Thymus (tissue), 11 donors: ENCODE measurements at regions not wholly inside any gene's neighbourhood (a gene's known extent, or its start where the extent isn't known, plus 50 kb on each side); places are given as distances from the start of the nearest gene placed in this dataset.
A peak's percentile ranks its signal among the peaks of the same experiment; 100 is the strongest.

ENCODE experiments used
- DNase-seq, 9 donors: peaks; one replicate each; pipeline ENCODE4 v3.0.0-alpha.2; 2013; ENCODE audit warnings: low spot score in 9 of 9, low read depth in 6 of 9, missing footprints in 1 of 9
- H3K27ac ChIP-seq, 2 donors: one replicate each; pipeline ENCODE4 v1.5.1; 2013; ENCODE audit warnings: control low read depth in 1 of 2, low read depth in 1 of 2, low read length in 1 of 2, mild to moderate bottlenecking in 1 of 2, moderate library complexity in 1 of 2
- H3K27me3 ChIP-seq, 2 donors: one replicate each; pipeline ENCODE4 v1.5.1; 2013; ENCODE audit warnings: low read length in 1 of 2; ENCODE audit not compliant: control insufficient read depth in 2 of 2, insufficient read depth in 1 of 2
- H3K36me3 ChIP-seq, 2 donors: one replicate each; pipeline ENCODE4 v1.5.1; 2013; ENCODE audit warnings: low read length in 1 of 2, mild to moderate bottlenecking in 1 of 2, moderate library complexity in 1 of 2; ENCODE audit not compliant: control insufficient read depth in 2 of 2, insufficient read depth in 2 of 2
- H3K4me1 ChIP-seq, 2 donors: one replicate each; pipeline ENCODE4 v1.5.1; 2013; ENCODE audit warnings: low read length in 2 of 2; ENCODE audit not compliant: control insufficient read depth in 2 of 2, insufficient read depth in 2 of 2
- H3K4me3 ChIP-seq, 2 donors: one replicate each; pipeline ENCODE4 v1.5.1; 2013; ENCODE audit warnings: low read length in 2 of 2, control low read depth in 1 of 2, mild to moderate bottlenecking in 1 of 2
- H3K9me3 ChIP-seq, 2 donors: one replicate each; pipeline ENCODE4 v1.5.1; 2013; ENCODE audit warnings: low read length in 1 of 2, mild to moderate bottlenecking in 1 of 2; ENCODE audit not compliant: control insufficient read depth in 2 of 2, insufficient read depth in 1 of 2
- WGBS: extraction: QIAGEN DNeasy Blood & Tissue Kit; methylation state at CpG from one replicate; pipeline ENCODE4 v1.1.7; 2013; 5-methylcytosine and 5-hydroxymethylcytosine counted together
- donor health status: healthy.

DNA sequence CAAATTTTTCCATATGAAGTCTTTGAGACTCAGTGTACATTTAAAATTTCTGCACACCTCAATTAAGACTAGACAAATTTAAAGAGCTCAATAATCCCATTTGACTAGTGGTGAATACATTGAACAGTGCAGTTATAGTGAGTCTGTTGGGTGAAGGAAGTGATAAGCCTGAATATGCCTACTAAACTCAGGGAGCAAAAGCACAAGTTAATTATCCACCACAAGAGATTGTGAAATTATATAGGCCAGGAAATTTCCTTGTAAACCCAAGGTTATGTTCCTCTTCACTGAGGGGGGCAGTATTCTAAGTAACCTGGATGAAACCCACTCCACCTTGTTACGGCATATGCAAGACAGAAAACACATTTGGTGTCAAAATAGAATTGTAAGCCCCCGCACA, 612.9 kb upstream of the DAB2 start:
- no peak overlapping the region for H3K4me3 ChIP-seq
- no peaks in the 10 kb centered on the region for H3K27me3 ChIP-seq
- no peaks in the 10 kb centered on the region for H3K4me1 ChIP-seq
- no peaks in the 10 kb centered on the region for H3K36me3 ChIP-seq
- no peaks in the 10 kb centered on the region for H3K9me3 ChIP-seq
- 98% methylated on average over 2 of the region's 2 CpGs for WGBS
- DNase-seq: no peak
- H3K27ac ChIP-seq: no peak overlapping the region

GRCh38 chr5:40034441-40034840, 609.7 kb upstream of the DAB2 start:
- H3K27me3 ChIP-seq: no peaks in the 10 kb centered on the region
- no peak overlapping the region for H3K27ac ChIP-seq
- no peak for DNase-seq

GRCh38 chr5:40033411-40033810, 608.6 kb upstream of the DAB2 start:
- H3K27ac ChIP-seq: no peak overlapping the region
- no peak overlapping the region for H3K4me3 ChIP-seq
- H3K9me3 ChIP-seq: no peaks in the 10 kb centered on the region
- DNase-seq: peak in 4 of 9 donors; percentile 1 to 29 (median 3)
- WGBS: 79% methylated on average over 3 of the region's 3 CpGs
- no peaks in the 10 kb centered on the region for H3K27me3 ChIP-seq
- no peaks in the 10 kb centered on the region for H3K36me3 ChIP-seq
- H3K4me1 ChIP-seq: no peaks in the 10 kb centered on the region

More at GRCh38 chr5:40034441-40034840, 609.7 kb upstream of the DAB2 start:
- H3K9me3 ChIP-seq: no peaks in the 10 kb centered on the region
- H3K36me3 ChIP-seq: no peaks in the 10 kb centered on the region
- 94% methylated on average over 2 of the region's 2 CpGs for WGBS
- H3K4me1 ChIP-seq: no peaks in the 10 kb centered on the region
- no peak overlapping the region for H3K4me3 ChIP-seq

DNA sequence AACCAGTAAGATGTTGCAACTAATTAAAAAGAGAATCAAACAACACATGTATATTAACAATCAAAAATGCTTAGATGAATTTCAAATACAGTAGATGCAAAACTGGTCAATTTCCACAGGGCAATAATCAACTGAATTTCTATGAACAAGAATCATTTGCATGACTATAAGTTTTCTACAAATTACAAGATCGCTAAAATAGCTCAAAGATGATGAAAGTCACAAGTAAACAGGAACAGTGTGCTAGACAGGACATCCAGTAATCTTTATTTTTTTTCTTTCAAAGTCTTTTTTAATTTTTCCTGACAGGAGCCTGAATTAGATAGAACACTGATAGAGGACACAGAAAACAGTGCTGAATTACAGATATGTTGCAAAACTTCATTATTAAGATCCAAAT, 608.2 kb upstream of the DAB2 start:
- DNase-seq: no peak
- H3K9me3 ChIP-seq: no peaks in the 10 kb centered on the region
- no peaks in the 10 kb centered on the region for H3K27me3 ChIP-seq
- 90% methylated on average over 1 of the region's 1 CpG for WGBS
- no peak overlapping the region for H3K27ac ChIP-seq
- no peak overlapping the region for H3K4me3 ChIP-seq
- no peaks in the 10 kb centered on the region for H3K4me1 ChIP-seq
- no peaks in the 10 kb centered on the region for H3K36me3 ChIP-seq

- Histone ChIP-seq H3K36me3 (no peaks in the 10 kb centered on the region), H3K27ac (no peak overlapping the region), H3K27me3 (no peaks in the 10 kb centered on the region), H3K4me3 (no peak overlapping the region), H3K9me3 (no peaks in the 10 kb centered on the region), H3K4me1 (no peaks in the 10 kb centered on the region)
- no peak for DNase-seq
- WGBS: 89% methylated on average over 2 of the region's 2 CpGs
These were observed 605.9 kb upstream of the DAB2 start for GRCh38 chr5:40030661-40031060.

- WGBS: 95% methylated on average over 5 of the region's 5 CpGs
- no peak for DNase-seq
These were observed 605.1 kb upstream of the DAB2 start for GRCh38 chr5:40029711-40030495.

DNA sequence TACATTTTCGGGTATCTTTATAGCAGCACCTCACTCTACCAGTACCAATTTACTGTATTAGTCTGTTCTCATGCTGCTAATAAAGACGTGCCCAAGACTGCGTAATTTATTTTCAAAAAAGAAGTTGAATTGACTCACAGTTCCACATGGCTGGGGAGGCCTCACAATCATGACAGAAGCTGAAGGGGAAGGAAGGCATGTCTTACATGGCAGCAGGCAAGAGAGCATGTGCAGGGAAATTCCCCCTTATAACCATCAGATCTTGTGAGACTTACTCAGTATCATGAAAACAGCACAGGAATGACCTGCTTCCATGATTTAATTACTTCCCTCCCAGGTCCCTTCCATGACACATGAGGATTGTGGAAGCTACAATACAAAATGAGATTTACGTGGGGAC, 602.6 kb upstream of the DAB2 start:
- no peak overlapping the region for H3K4me3 ChIP-seq
- no peaks in the 10 kb centered on the region for H3K36me3 ChIP-seq
- no peaks in the 10 kb centered on the region for H3K27me3 ChIP-seq
- WGBS: 94% methylated on average over 4 of the region's 4 CpGs
- no peak overlapping the region for H3K27ac ChIP-seq
- H3K4me1 ChIP-seq: no peaks in the 10 kb centered on the region
- H3K9me3 ChIP-seq: no peaks in the 10 kb centered on the region
- DNase-seq: no peak

More at GRCh38 chr5:40029711-40030495, 605.1 kb upstream of the DAB2 start:
- Histone ChIP-seq H3K27me3 (no peaks in the 10 kb centered on the region), H3K36me3 (no peaks in the 10 kb centered on the region), H3K27ac (no peak overlapping the region), H3K4me1 (no peaks in the 10 kb centered on the region), H3K9me3 (no peaks in the 10 kb centered on the region), H3K4me3 (no peak overlapping the region)

DNA sequence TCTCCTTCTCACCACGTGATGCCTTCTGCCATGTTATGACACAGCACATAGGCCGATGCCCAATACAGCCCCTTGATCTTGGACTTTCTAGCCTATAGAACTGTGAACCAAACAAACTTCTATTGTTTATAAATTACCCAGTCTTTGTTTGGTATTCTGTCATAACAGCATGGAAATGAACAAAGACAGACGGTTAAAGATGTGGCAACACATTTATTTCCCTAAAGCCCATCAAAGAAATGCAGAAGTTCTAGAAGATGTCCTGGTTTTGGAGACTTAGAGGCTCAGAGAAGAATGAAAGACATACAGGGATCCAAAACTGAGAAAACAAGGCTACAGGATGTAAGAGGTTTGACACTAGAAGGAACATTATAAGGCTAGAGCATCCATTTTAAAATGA, 600.8 kb upstream of the DAB2 start:
- no peaks in the 10 kb centered on the region for H3K27me3 ChIP-seq
- H3K4me3 ChIP-seq: no peak overlapping the region
- DNase-seq: no peak
- H3K4me1 ChIP-seq: no peaks in the 10 kb centered on the region
- H3K36me3 ChIP-seq: no peaks in the 10 kb centered on the region
- no peaks in the 10 kb centered on the region for H3K9me3 ChIP-seq
- no peak overlapping the region for H3K27ac ChIP-seq
- WGBS: 76% methylated on average over 3 of the region's 3 CpGs

GRCh38 chr5:40022057-40022456, 597.3 kb upstream of the DAB2 start:
- H3K4me1 ChIP-seq: no peaks in the 10 kb centered on the region
- WGBS: 96% methylated on average over 1 of the region's 1 CpG
- DNase-seq: no peak

More at GRCh38 chr5:40022057-40022456, 597.3 kb upstream of the DAB2 start:
- no peaks in the 10 kb centered on the region for H3K27me3 ChIP-seq
- no peaks in the 10 kb centered on the region for H3K36me3 ChIP-seq
- no peaks in the 10 kb centered on the region for H3K9me3 ChIP-seq
- H3K27ac ChIP-seq: no peak overlapping the region
- no peak overlapping the region for H3K4me3 ChIP-seq
